IMR-90 (cell line): ENCODE measurements at regions not wholly inside any gene's neighbourhood (a gene's known extent, or its start where the extent isn't known, plus 50 kb on each side); places are given as distances from the start of the nearest gene placed in this dataset.

Source experiments
- ATAC-seq: fragments of 200-7000 bp; cut with Tn5 transposase; 2 replicates; pipeline ENCODE4 v1.9.1; 2020; ENCODE audit warnings: low read depth, mild to moderate bottlenecking, moderate library complexity
- BruUV-seq: library from RNA; stranded (reverse); fragments of 400-500 nt; replicated peaks from 2 replicates; lab custom pipeline; 2021; lab: Mats Ljungman, UMichigan
- CTCF ChIA-PET: fragments of 300-600 bp; formaldehyde crosslinking; extraction: SDS; loops from one replicate; lab custom pipeline; 2021; ENCODE audit warnings: antibody characterized with exemption; lab: Yijun Ruan, JAX
- POLR2A ChIA-PET: fragments of 300-600 bp; sonication (Branson Sonifier 250); formaldehyde crosslinking; loops from one replicate; lab custom pipeline; 2022; ENCODE audit warnings: antibody characterized with exemption; ENCODE audit not compliant: unreplicated experiment; lab: Charles Lee
- DNase-seq: peaks from one replicate; pipeline ENCODE4 v3.0.0; 2013
- H2AFZ ChIP-seq: replicated peaks from 2 replicates; pipeline ENCODE3; 2013; ENCODE audit warnings: low read length, mild to moderate bottlenecking; ENCODE audit not compliant: poor library complexity
- H2AK5ac ChIP-seq: 2 replicates; pipeline ENCODE4 v1.6.1; 2013; ENCODE audit warnings: low read depth, low read length, inconsistent platforms
- H2AK9ac ChIP-seq: replicated peaks from 2 replicates; pipeline ENCODE3; 2013; ENCODE audit warnings: mild to moderate bottlenecking, low read depth, low read length, moderate library complexity; ENCODE audit not compliant: poor library complexity
- H2BK120ac ChIP-seq: 2 replicates; pipeline ENCODE4 v1.6.1; 2013; ENCODE audit warnings: low read depth, low read length, inconsistent platforms
- H2BK15ac ChIP-seq: 3 replicates; pipeline ENCODE4 v1.6.1; 2013; ENCODE audit warnings: low read depth, low read length, inconsistent platforms
- H2BK20ac ChIP-seq: 2 replicates; pipeline ENCODE4 v1.6.1; 2013; ENCODE audit warnings: low read depth, mild to moderate bottlenecking, inconsistent platforms, low read length, moderate library complexity
- H2BK5ac ChIP-seq: 2 replicates; pipeline ENCODE4 v1.6.1; 2013; ENCODE audit warnings: mild to moderate bottlenecking, low read depth, low read length, inconsistent platforms; ENCODE audit not compliant: poor library complexity, severe bottlenecking
- H3K14ac ChIP-seq: replicated peaks from 2 replicates; pipeline ENCODE4 v1.6.1; 2013; ENCODE audit warnings: low read depth, low read length, inconsistent platforms
- H3K18ac ChIP-seq: 2 replicates; pipeline ENCODE4 v1.6.1; 2013; ENCODE audit warnings: low read depth, low read length, control low read depth
- H3K23ac ChIP-seq: 2 replicates; pipeline ENCODE4 v1.6.1; 2013; ENCODE audit warnings: low read depth, low read length, inconsistent platforms
- H3K27ac ChIP-seq: 2 replicates; pipeline ENCODE4 v1.5.1; 2013; ENCODE audit warnings: mild to moderate bottlenecking, control low read depth, low read length; ENCODE audit not compliant: insufficient read depth
- H3K27me3 ChIP-seq: 2 replicates; pipeline ENCODE4 v1.6.1; 2013; ENCODE audit warnings: low read length; ENCODE audit not compliant: control insufficient read depth, insufficient read depth
- H3K36me3 ChIP-seq: 2 replicates; pipeline ENCODE4 v1.6.1; 2013; ENCODE audit warnings: low read length, mixed read lengths; ENCODE audit not compliant: control insufficient read depth, insufficient read depth
- H3K4ac ChIP-seq: 2 replicates; pipeline ENCODE4 v1.6.1; 2013; ENCODE audit warnings: low read depth, low read length, inconsistent platforms
- H3K4me1 ChIP-seq: 2 replicates; pipeline ENCODE4 v1.6.1; 2013; ENCODE audit warnings: low read length, mixed read lengths; ENCODE audit not compliant: control insufficient read depth, insufficient read depth
- H3K4me2 ChIP-seq: 2 replicates; pipeline ENCODE4 v1.6.1; 2013; ENCODE audit warnings: low read depth, mild to moderate bottlenecking, control low read depth, low read length, moderate library complexity
- H3K4me3 ChIP-seq: 2 replicates; pipeline ENCODE4 v1.5.1; 2013; ENCODE audit warnings: low read depth, mild to moderate bottlenecking, control low read depth, low read length, moderate library complexity; ENCODE audit not compliant: insufficient read depth
- H3K56ac ChIP-seq: 2 replicates; pipeline ENCODE4 v1.6.1; 2013; ENCODE audit warnings: low read length, inconsistent platforms; ENCODE audit not compliant: insufficient read depth; ENCODE audit errors: extremely low read depth
- H3K79me1 ChIP-seq, 2 experiments: 2 replicates each; pipeline ENCODE4 v1.6.1; 2013; ENCODE audit warnings: low read length in 2 of 2, inconsistent platforms in 1 of 2, low read depth in 1 of 2
- H3K9ac ChIP-seq: 2 replicates; pipeline ENCODE4 v1.6.1; 2013; ENCODE audit warnings: low read depth, low read length, control low read depth
- H3K9me1 ChIP-seq: 2 replicates; pipeline ENCODE4 v1.6.1; 2013; ENCODE audit warnings: low read length, inconsistent platforms; ENCODE audit not compliant: insufficient read depth
- H3K9me3 ChIP-seq: 2 replicates; pipeline ENCODE4 v1.6.1; 2013; ENCODE audit warnings: low read length; ENCODE audit not compliant: control insufficient read depth, insufficient read depth
- H4K20me1 ChIP-seq: 2 replicates; pipeline ENCODE4 v1.6.1; 2013; ENCODE audit warnings: low read length, inconsistent platforms; ENCODE audit not compliant: insufficient read depth
- H4K5ac ChIP-seq: 2 replicates; pipeline ENCODE4 v1.6.1; 2013; ENCODE audit warnings: mild to moderate bottlenecking, low read depth, low read length, control low read depth
- H4K8ac ChIP-seq, 2 experiments: 2 replicates each; pipeline ENCODE4 v1.6.1; 2013; ENCODE audit warnings: low read depth in 2 of 2, low read length in 2 of 2, control low read depth in 1 of 2, inconsistent platforms in 1 of 2
- H4K91ac ChIP-seq: 2 replicates; pipeline ENCODE4 v1.6.1; 2013; ENCODE audit warnings: low read depth, low read length, inconsistent platforms; ENCODE audit not compliant: insufficient read depth
- BHLHE40 ChIP-seq: fragments of 150-350 bp; IDR thresholded peaks from 2 replicates; pipeline ENCODE4 v1.6.1; 2016; ENCODE audit warnings: mild to moderate bottlenecking, low read depth, low read length
- CTCF ChIP-seq: conservative IDR thresholded peaks from 2 replicates; pipeline ENCODE4 v1.5.1; 2012; ENCODE audit warnings: mild to moderate bottlenecking, low read depth, low read length, improper control_type of control experiment
- NFE2L2 ChIP-seq: fragments of 150-350 bp; IDR thresholded peaks from 2 replicates; pipeline ENCODE4 v1.6.1; 2016; ENCODE audit warnings: low read depth, mild to moderate bottlenecking, low read length
- WGBS, 2 experiments: methylation state at CpG; one replicate each; pipeline versions ENCODE4 v1.1.5 to v1.1.7; 2013; ENCODE audit warnings: missing lambda C conversion rate in 2 of 2; ENCODE audit not compliant: insufficient read length in 1 of 2; ENCODE audit errors: extremely low coverage in 2 of 2; 5-methylcytosine and 5-hydroxymethylcytosine counted together
- dilution Hi-C: fragments of 300-500 bp; cut with HindIII; formaldehyde crosslinking; loops from one replicate; pipeline ENCODE4 v1.14.3; 2018; ENCODE audit warnings: low sequenced_read_pairs; ENCODE audit not compliant: unreplicated experiment
- in situ Hi-C: fragments of 300-500 bp; cut with MboI; formaldehyde crosslinking; loops from 3 replicates; pipeline ENCODE4 v1.14.3; 2019; ENCODE audit warnings: low sequenced_read_pairs, inconsistent platforms, mixed read lengths
- intact Hi-C: fragments of 100-400 bp; cut with micrococcal nuclease; formaldehyde crosslinking; loops from 2 replicates; pipeline ENCODE4 v1.10.0; 2022
- TF ChIP-seq, protein P1 (sequence below): fragments of 150-350 bp; IDR thresholded peaks from 2 replicates; pipeline ENCODE4 v1.6.1; 2017; ENCODE audit warnings: mild to moderate bottlenecking, antibody characterized with exemption, low read length, low read depth

- Histone ChIP-seq H3K79me1 (no peaks in the 10 kb centered on the region), H3K4me2 (no peak overlapping the region), H2BK120ac (no peak overlapping the region), H3K36me3 (no peaks in the 10 kb centered on the region), H3K9me1 (no peaks in the 10 kb centered on the region), H4K8ac (no peak overlapping the region), H2AK9ac (no peak overlapping the region), H3K27me3 (no peaks in the 10 kb centered on the region), H2AK5ac (no peak overlapping the region), H4K5ac (no peak overlapping the region), H2BK15ac (no peak overlapping the region), H4K20me1 (no peaks in the 10 kb centered on the region), H3K4me3 (no peak overlapping the region), H3K4ac (no peak overlapping the region), H3K27ac (no peak overlapping the region), H3K4me1 (no peaks in the 10 kb centered on the region), H3K23ac (no peak overlapping the region), H3K9me3 (peaks cover 2% of the 10 kb centered on the region; the same call in 1 of the 2 replicates), H3K9ac (no peak overlapping the region), H3K14ac (no peak overlapping the region), H2AFZ (no peak overlapping the region), H3K56ac (no peak overlapping the region), H4K91ac (no peak overlapping the region), H2BK20ac (no peak overlapping the region), H3K18ac (no peak overlapping the region), H2BK5ac (no peak overlapping the region)
- no peak for TF ChIP-seq NFE2L2
- no peak for TF ChIP-seq BHLHE40
- TF ChIP-seq, protein P1, sequence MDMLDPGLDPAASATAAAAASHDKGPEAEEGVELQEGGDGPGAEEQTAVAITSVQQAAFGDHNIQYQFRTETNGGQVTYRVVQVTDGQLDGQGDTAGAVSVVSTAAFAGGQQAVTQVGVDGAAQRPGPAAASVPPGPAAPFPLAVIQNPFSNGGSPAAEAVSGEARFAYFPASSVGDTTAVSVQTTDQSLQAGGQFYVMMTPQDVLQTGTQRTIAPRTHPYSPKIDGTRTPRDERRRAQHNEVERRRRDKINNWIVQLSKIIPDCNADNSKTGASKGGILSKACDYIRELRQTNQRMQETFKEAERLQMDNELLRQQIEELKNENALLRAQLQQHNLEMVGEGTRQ, result no peak
- TF ChIP-seq CTCF, result no peak
- in situ Hi-C loops, result no loop called here
- intact Hi-C loops, result no loop called here
- ATAC-seq, result no peak
- dilution Hi-C loops, result no loop called here
- ChIA-PET POLR2A (no interaction called here), CTCF (no interaction called here)
- BruUV-seq, result no TSS peak
- no peak for DNase-seq
- WGBS, 2 experiments, result no CpG with 5 or more reads among the region's 1 CpG
These were observed 402.1 kb upstream of the SEMA6A start for GRCh38 chr5:116976767-116977166.
